Ishikawa (cell line): ENCODE measurements at regions not wholly inside any gene's neighbourhood (a gene's known extent, or its start where the extent isn't known, plus 50 kb on each side); places are given as distances from the start of the nearest gene placed in this dataset.

Experiments
- CEBPB ChIP-seq: IDR thresholded peaks from 2 replicates; pipeline ENCODE4 v1.6.1; 2012
- EP300 ChIP-seq: IDR thresholded peaks from 2 replicates; pipeline ENCODE4 v1.6.1; 2012; ENCODE audit warnings: borderline replicate concordance
- RAD21 ChIP-seq: IDR thresholded peaks from 2 replicates; pipeline ENCODE4 v1.6.1; 2012; ENCODE audit warnings: low read depth

GRCh38 chr13:106941779-106942178 lies 373.8 kb upstream of the ARGLU1 start:
- TF ChIP-seq EP300 (no peak), CEBPB (no peak), RAD21 (no peak)
